LoVo (cell line): ENCODE measurements at regions not wholly inside any gene's neighbourhood (a gene's known extent, or its start where the extent isn't known, plus 50 kb on each side); places are given as distances from the start of the nearest gene placed in this dataset.

Experiments
- DNase-seq: peaks from one replicate; pipeline ENCODE4 v3.0.0-alpha.2; 2016; ENCODE audit warnings: low spot score

DNA sequence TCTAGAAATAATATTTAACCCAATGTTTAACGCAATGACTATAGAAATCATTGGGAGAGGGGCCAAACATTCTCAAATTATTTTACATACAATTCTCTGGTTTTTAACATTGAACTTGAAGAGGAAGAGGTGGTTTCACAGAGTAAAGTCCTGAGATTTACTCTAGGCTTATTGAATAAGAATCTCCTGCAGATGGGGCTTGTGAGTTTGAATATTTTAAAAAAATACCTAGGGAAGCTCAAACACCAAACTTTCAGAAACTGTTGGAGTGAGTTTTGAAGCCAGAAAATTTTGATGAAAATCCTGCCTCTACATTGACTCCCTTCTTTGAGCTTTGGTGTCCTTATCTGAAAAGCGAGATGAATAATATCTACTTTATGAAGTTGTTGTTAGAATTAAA lies 906.6 kb downstream of the TUSC7 start:
- DNase-seq: no peak

DNA sequence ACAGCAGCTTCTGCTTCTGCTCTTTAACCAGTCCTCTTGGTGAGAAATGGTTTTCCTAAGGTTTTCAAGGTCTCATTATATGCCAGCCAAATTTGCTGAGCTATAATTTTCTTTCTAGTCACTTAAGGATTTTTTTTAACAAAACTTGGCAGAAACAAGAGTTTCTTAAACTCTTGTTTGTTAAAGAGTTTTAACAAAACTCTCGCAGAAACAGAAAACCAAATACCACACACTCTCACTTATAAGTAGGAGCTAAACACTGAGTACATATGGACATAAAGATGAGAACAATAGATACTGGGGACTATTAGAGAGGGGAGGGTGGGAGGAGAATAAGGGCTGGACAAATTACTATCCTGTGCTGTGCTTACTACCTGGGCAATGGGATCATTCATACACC lies 908.3 kb downstream of the TUSC7 start:
- DNase-seq: no peak

DNA sequence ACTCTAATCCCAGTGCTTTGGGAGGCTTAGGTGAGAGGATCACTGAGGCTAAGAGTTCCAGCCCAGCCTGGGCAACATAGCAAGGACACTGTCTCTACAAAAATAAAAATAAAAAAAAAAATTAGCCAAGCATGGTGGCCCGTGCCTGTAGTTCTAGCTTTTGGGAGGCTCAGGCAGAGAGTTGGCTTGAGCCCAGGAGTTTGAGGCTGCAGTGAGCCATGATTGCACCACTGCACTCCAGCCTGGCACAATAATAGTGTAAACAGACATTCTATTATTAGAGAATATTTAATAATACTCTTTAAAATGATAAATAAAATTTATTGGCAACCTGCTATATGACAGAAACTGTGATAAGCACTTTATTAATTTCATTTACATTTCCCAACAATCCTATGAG lies 908.9 kb downstream of the TUSC7 start:
- DNase-seq: no peak

DNA sequence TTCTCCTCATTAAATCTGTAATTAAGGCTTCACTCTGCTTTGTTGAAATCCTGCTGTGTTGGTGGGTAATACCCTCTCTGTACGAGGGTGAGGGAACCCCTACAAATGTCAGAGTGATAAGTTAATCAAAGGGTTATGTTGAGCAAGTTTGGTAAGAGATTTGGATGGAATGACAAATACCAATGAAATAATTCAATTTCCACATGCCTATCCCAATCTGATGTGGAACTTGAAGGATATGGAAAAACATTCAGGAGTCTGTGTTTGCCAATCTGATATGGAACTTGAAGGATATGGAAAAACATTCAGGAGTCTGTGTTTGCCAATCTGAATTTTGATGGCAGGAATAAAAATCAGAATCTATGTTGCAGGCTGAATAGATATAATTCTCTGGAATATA lies 910.2 kb downstream of the TUSC7 start:
- no peak for DNase-seq

DNA sequence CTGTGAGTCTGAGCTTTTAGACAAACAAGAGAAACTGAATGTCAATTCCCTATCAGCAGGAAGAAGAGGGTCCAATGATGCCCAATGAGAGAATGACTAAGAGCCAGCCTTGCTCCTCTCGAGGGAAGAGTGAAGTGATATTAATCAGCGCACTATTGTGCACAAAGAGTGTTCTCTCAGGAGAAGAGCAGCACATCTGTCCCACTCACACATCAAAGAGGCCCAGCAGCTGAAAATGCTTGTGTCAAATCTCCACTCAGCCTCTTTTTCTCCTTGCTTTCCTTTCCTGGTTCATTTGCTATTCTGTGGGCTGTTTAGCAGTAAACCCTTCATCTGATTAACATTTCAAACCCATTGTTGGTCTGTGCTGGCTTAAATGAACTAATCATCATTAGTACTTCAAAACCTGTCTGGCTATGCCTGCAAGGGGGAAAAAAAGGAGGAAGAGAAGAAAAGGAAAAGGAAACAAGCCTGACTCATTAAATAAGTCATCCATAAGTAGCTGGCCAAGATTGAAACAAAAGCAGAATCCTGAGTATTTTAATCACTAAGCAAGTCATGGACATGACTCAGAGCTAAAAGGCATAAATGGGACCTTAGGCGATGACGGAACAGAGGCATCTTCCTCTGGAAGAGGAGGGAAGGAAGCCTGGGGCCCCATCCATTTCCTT lies 912.7 kb downstream of the TUSC7 start:
- DNase-seq: no peak

DNA sequence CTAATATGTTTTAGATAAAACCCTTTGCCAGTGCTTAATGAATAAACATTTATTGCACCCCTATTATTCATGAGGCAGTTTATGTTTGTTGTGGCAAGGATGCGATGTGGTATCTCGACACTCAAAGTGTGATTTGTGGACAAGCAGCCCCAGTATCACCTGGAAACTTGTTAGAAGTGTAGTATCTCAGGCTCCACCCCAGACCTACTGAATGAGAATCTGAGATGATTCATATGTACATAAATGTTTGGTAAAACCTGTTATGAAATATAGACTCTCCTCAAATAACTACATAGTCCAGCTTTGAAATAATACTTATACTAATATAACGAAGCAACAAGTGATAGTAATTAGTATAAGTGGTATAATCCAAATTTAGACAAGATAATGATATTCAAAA lies 914.8 kb downstream of the TUSC7 start:
- DNase-seq: no peak

DNA sequence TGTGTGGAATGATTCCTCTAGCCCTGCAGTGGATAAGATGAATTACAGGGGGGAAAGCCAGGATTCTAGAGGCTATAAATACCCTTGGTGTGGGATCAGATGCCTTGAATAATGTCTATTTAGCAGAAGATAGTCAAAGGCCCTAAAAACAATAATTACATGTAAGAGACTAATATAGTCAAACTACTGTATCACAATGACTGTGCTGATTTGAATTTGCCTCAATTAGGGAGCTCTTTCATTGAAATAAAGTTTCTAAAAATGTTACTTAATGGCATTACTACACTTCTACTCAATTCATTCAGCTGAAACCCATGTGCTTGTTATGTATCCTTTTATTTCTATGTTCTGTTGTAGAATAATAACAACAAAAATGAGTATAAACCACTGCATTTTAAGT lies 915.6 kb downstream of the TUSC7 start:
- DNase-seq: no peak

DNA sequence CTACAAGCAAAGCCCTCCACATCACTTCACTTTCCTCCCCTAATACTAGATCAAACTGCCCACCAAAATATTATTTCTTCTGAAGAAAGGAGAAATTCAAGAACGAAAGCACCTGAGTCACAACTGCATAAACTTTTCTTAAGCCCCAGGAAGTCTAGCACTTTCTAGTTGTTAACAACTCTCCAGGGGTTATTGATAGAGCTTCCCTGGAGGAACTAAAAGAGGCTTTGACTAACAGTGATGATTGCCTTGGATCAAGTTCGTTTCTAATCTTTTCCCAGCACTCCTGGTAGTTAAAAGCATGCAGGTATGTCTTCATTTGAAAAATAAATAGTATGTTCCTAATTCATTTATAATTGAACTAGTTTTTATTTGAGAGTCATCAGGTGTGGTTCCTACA lies 917.0 kb downstream of the TUSC7 start:
- no peak for DNase-seq

DNA sequence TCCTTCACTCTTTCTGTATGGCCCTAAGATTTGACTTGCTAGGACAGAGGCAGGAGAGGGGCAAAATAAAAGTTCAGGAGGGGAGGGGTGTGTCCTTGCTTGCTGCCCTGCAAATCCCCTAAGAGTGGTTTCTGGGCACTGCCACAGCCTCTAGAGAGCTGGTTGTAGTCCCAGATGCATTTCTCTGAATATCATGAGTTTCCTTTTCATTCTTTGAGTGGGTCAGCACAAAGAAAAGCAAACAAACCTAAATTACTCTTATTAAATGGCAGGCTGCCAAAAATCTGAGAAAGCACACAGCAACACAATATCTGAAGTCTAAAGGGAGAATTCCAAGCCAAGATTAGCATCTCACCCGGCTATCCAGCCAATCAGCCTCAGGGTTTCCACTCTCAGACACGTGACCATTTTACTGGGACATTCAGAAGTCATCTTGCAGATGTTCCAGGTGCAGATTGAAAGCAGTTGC lies 919.3 kb downstream of the TUSC7 start:
- no peak for DNase-seq

DNA sequence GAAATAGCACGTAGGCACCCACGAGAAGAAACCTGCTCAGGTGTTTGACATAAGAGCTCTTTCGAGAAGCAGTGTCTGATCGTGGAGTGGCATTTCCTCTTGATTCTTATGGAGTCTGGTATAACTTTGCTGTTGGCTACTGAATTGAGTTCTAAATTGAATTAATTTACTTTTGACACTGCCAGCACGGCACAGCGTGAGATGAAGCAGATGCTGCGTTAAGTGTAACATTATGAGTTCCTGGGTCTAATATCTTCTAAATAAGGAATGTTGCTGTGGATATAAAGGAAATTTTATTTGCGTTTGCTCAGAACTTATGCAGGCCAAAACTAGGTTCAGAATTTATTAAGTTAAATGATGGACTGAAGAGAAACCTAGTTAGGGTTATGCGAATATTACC lies 919.9 kb downstream of the TUSC7 start:
- DNase-seq: no peak

DNA sequence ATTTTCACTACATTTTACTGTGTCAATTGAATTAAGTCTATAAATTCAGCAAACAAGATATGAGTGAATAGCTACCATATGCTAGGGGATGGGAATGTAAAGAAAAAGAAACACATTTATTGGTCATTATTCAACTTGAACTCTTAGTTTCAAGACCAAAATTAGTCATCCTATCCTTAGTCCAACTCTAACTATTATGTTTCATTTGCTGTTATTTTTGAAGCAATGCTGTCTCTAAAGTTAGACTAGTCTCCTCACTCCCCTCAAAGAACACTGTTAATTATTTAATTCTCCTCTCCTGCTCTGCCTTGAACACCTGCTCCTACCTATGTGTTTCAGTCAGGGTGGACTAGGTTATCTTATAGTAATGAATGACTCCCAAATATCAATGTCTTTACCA lies 920.9 kb downstream of the TUSC7 start:
- DNase-seq: no peak

DNA sequence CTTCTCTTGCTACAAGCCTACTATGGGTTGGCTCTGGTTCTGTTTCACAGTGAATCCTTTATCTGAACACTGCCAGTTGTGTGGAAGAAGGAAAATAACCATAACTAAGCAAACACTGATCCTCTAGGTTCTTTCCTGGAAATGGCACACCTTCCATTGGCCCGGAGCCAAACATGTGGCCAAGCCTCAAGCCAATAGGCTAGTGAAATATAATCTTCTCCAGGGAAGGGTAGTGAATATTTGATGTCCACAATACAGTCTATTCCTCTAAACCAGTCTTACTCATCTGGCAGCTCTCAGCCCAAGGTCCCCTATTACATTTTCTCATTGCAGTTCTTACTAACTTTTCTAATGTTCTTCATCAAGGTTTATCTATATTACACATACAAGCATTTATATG lies 921.3 kb downstream of the TUSC7 start:
- no peak for DNase-seq

DNA sequence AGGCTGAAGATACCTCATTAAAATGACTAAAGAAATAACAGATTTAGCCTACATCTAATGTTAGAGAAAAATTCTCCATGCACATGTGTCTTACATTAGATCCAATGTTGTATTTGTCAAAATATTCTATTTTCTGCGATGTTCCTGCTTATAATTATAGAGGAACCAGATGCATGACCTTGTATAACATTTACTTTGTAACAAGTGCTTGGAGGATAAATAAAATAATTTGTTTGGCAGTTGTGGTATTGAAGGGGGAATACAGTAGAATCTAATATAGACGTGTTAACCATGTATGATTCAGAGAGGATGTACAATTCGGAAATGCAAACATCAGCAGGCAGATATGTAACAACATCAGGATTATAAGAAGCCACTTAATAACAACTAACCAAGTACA lies 922.2 kb downstream of the TUSC7 start:
- DNase-seq: no peak

DNA sequence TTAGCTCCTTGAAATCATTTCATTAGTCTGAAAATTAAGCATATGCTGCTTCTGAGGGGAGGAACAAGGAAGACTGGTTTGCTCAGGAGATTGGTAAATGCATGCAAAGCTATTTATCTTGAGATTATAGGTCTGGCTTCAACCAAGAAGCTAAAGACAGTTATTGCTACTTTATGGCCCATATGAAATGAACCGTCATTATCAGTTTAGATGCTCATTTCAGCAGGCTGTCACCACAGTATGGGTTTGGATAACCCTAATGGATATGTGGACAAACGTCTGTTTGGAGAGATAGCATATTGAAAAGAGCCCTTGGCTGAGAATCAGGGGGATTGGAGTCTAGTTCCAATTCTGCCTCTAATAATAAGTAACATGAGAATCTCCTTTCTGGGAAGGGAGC lies 922.6 kb downstream of the TUSC7 start:
- DNase-seq: no peak

DNA sequence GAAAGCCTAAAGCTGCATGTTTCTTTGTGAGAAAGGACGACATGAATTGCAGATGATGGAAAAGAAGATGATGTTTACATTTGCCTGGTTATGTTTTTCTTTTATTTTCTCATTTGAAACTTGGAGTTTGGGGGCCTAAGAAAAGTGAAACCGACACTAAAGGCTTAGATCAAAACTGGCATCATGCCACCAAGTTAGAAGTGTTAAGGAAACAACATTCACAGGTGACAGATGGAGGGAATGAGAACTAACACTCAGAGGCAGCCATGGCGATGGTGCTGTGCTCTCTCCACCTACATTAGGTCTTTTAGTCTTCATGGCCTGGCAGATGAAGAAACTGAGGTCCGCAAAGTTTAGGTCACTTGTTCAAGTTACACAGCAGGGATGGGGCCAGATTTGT lies 923.6 kb downstream of the TUSC7 start:
- DNase-seq: no peak

DNA sequence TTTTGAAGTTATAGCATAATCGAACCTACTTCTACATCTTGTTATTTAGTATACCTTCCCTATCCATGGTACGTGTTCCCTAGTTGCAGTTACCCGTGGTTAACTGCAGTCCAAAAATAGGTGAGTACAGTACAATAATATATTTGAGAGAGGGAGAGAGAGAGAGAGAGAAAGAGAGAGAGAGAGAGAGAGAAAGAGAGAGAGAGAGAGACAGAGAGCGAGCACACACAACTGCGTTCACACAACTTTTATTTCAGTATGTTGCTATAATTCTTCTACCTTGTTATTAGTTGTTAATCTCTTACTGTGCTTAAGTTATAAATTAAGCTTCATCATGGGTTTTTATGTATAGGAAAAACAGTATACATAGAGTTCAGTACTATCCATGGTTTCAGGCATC lies 928.1 kb downstream of the TUSC7 start:
- no peak for DNase-seq

DNA sequence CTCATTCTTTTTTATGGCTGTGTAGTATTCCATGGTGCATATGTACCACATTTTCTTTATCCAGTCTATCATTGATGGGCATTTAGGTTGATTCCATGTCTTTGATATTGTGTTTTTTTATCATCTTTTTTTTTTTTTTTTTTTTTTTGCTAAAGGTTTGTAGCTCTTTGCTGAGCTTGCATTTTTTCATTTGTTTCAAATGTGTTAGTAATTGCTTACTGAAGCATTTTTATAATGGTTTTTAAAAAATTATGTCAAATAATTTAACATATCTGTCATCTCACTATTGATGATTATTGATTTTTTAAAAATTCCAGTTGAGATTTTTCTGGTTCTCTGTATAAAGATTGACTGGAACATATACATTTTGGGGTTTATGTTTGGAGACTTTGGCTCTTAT lies 934.6 kb downstream of the TUSC7 start:
- DNase-seq: no peak

DNA sequence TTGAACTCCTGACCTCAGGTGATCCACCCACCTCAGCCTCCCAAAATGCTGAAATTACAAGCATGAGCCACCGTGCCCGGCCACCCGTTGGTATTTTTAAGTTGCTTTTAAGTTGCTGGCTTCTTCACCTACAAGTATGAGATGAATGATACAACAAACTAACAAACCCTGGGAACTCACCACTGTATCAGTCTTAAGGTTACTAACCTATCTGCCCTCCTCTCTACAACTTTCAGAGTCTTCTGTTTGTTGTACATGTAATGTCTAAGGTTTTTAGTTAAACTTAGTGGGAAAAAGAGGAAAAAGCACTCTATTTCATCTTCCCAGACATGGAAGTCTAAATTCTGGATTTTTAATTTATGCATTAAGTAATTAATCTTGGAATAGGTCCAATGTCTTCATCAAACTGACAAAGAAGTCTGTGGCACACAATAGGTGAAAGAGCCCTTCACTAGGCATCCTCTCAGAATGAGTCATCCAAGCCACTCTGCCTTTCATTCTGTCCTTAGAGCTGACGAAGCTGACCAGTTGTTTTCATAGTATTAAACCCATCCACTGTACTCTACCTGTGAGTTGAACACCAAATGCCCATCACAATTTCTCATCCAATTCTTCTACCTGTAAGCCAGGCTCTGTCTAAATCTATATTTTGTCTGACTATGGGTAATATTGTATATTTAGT lies 936.1 kb downstream of the TUSC7 start:
- no peak for DNase-seq

DNA sequence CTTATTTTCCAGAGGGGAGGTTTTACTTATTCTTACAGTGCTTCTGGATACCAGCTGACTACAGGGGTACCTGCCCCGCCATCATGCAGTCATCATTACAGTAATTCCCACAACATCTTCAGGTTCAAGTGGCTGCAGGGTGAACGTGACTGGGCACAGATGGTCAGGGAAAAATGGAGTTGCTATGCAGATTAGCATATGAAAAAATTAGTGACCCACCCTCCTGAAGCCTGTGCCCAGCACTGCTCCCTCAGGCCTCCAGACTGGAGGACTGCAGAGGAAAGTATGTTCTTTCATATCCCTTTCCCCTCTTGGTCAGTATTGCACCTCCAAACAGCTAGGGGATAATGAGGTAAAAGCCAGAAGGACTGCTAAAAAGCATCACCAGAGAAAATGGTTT lies 937.9 kb downstream of the TUSC7 start:
- no peak for DNase-seq

DNA sequence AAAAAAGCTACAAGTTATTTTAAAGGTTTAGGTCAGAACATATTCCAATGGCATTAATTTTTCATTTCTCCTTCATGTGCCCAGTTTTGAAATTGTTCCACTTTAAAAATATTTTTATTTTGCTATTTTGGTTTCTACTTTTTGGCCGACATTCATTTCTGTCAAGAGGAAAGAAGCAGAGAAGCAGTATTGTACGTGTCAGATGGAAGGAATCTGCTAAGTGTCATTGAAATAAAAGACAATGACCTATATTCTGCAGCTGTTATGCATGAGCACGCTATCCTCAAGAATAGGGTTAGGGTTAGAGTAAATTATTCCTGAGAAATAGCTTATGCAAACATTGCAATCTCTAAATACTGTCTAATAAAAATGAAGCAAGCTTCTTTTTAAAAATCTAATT lies 941.7 kb downstream of the TUSC7 start:
- no peak for DNase-seq

DNA sequence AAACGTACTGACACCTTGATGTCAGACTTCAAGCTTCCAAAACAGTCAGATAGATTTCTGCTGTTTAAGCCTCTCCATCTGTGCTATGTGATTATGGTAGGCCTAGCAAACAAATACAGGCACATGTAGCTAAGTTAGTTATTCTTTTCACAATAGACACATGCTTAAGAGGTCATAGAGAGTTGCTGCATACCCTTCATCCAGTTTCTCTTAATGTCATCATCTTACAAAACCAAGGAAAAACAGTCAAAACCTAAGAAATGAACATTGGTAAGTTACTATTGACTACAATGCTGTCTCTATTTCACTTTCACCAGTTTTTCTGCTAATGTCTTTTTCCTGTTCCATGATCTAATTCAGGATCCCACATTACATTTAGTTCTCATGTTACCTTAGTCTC lies 946.8 kb downstream of the TUSC7 start:
- DNase-seq: no peak

DNA sequence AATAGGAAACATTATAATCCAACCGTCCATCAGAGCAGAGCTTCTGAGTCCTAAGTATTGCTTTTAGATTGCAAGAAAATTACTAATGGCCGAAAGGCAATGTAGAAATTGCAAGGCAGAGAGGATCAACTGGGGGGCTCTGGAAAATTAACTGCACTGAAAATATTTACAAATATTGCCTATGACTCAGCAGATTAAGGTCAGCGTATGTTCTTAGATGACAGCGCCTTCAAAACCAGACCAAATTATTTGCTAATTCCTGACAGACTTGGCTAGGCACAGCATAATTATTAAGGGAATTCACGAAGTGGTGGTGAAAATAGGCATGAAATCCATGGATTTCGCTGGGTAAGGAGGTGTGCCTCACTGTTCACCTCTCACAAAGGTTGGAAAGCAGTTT lies 947.7 kb downstream of the TUSC7 start:
- DNase-seq: no peak

DNA sequence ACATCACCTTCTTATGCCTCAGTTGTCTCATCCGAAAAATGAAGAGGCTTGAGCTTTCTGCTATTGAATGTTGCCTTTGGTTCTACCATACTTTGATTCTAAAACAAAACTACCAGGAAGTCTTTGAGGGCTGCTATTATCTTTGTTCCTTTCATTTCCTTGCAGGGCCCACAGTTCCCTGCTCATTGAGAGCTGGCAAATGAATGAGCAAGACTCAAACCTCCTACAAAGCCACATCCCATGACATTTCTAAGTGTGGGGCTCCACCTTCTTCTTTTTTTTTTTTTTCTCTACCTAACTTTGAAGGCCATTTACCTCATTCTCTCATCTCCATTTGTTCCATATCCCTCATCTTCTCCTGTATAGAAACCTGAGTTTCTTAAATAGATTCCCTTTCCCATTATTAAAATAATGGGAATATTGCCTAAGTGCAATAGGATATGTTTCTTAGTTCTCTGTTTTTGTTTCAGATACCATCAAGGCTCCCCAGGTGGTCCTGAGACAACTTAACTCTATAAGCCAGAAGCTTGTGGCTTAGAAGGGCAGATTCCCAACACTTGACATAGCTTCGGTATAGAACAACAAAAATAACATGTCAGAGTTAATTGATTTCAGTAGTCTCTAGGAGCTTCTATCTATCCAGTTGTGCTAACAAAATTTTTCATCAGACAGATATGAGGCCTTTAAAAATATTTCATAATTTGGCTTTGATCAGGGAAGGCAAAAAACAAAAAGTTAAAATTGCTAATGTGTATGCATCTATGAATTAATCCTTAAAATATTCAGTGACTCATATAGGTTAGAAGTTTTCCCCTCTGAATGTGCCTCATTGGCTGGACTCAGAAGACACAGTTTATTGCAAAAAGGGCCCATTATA lies 951.6 kb downstream of the TUSC7 start:
- DNase-seq: no peak
